ENCODE measurements at regions not wholly inside any gene's neighbourhood (a gene's known extent, or its start where the extent isn't known, plus 50 kb on each side); places are given as distances from the start of the nearest gene placed in this dataset.

- TF ChIP-seq OSR1 (CRISPR knock-in tag; IDR thresholded peaks at IDR 0.05) = no peak
- no peak for TF ChIP-seq POU6F1 (CRISPR knock-in tag; IDR thresholded peaks at IDR 0.05; ENCODE audit: borderline replicate concordance, low read depth)
- TF ChIP-seq CREB5 (CRISPR knock-in tag; IDR thresholded peaks at IDR 0.05; ENCODE audit: low read depth) = no peak
- no peak for TF ChIP-seq ZFP3 (CRISPR knock-in tag; IDR thresholded peaks at IDR 0.05)
- TF ChIP-seq PATZ1 (CRISPR knock-in tag; IDR thresholded peaks at IDR 0.05; ENCODE audit: borderline replicate concordance) = no peak
- TF ChIP-seq RARB (CRISPR knock-in tag; IDR thresholded peaks at IDR 0.05) = no peak
- no peak for TF ChIP-seq GLIS3 (CRISPR knock-in tag; IDR thresholded peaks at IDR 0.05)
- no peak for TF ChIP-seq ARNTL (CRISPR knock-in tag; IDR thresholded peaks at IDR 0.05; ENCODE audit: borderline replicate concordance, low read depth)
- TF ChIP-seq TCF4 (CRISPR knock-in tag; IDR thresholded peaks at IDR 0.05; ENCODE audit: borderline replicate concordance) = no peak
- no peak for TF ChIP-seq TSHZ2 (CRISPR knock-in tag; IDR thresholded peaks at IDR 0.05)
- no peak for TF ChIP-seq ZC3H10 (CRISPR knock-in tag; IDR thresholded peaks at IDR 0.05)
- no peak for TF ChIP-seq SNAI2 (CRISPR knock-in tag; IDR thresholded peaks at IDR 0.05)
- TF ChIP-seq TOX (CRISPR knock-in tag; IDR thresholded peaks at IDR 0.05; ENCODE audit: borderline replicate concordance) = no peak
- no peak for TF ChIP-seq CSDC2 (CRISPR knock-in tag; IDR thresholded peaks at IDR 0.05)
Observed at GRCh38 chr2:146584316-146584715, 1260.5 kb upstream of the ACVR2A start.
